ENCODE measurements at regions not wholly inside any gene's neighbourhood (a gene's known extent, or its start where the extent isn't known, plus 50 kb on each side); places are given as distances from the start of the nearest gene placed in this dataset.

- Histone ChIP-seq H3K4ac (replicated peaks; ENCODE audit: insufficient read length, low read depth, low read length) (no peak overlapping the region), H3K56ac (replicated peaks; ENCODE audit: insufficient read length, low read depth, low read length) (no peak overlapping the region), H3K79me1 (ENCODE audit: low read depth, low read length) (no peaks in the 10 kb centered on the region), H4K20me1 (replicated peaks in 1 of 2; ENCODE audit: control insufficient read depth in 1 of 2, insufficient read depth in 2 of 2, low read length in 2 of 2) (no peaks in the 10 kb centered on the region), H3K4me2 (ENCODE audit: insufficient read depth in 1 of 2, low read depth in 2 of 2, low read length in 2 of 2) (0 out of 4 replicates have a peak overlapping the region, but pooled peaks of 1 of the 2 experiments have one; percentile 4), H3K36me3 (ENCODE audit: control insufficient read depth in 2 of 4, insufficient read depth in 4 of 4, low read length in 3 of 4) (peaks cover 0 to 7% (median 0%) of the 10 kb centered on the region in 4 experiments; a peak in 1 of 8 replicates), H2AK5ac (ENCODE audit: low read depth, low read length) (no peak overlapping the region), H4K91ac (replicated peaks; ENCODE audit: insufficient read length, low read length) (no peak overlapping the region), H4K8ac (ENCODE audit: extremely low read depth, insufficient read depth, low read length) (no peak overlapping the region), H3K27me3 (replicated peaks in 1 of 4; ENCODE audit: control insufficient read depth in 3 of 4, extremely low read depth in 1 of 4, insufficient read depth in 3 of 4, low read length in 3 of 4) (no peaks in the 10 kb centered on the region), H3K9me3 (ENCODE audit: insufficient read depth in 2 of 2, low read depth in 1 of 2, low read length in 1 of 2) (0 out of 4 replicates have a peak, but pooled peaks cover 0 to 8% of the 10 kb centered on the region in 2 experiments), H2BK20ac (ENCODE audit: low read length) (no peak overlapping the region), H2BK120ac (replicated peaks; ENCODE audit: low read depth, low read length) (no peak overlapping the region), H3K9ac (replicated peaks in 1 of 4; ENCODE audit: extremely low read depth in 1 of 4, low read depth in 3 of 4, low read length in 3 of 4) (0 out of 7 replicates have a peak overlapping the region, but pooled peaks of 1 of the 4 experiments have one; percentile 4), H2AFZ (ENCODE audit: low read length) (no peak overlapping the region), H4K5ac (ENCODE audit: insufficient read length, low read depth, low read length) (no peak overlapping the region), H3K4me1 (replicated peaks in 1 of 4; ENCODE audit: control insufficient read depth in 3 of 4, insufficient read depth in 4 of 4, low read length in 3 of 4) (peaks cover 0 to 20% (median 4%) of the 10 kb centered on the region in 4 experiments; a peak in 5 of 7 replicates), H3K79me2 (ENCODE audit: control insufficient read depth in 1 of 2, insufficient read depth in 2 of 2, low read length in 2 of 2) (peaks cover 0 to 13% of the 10 kb centered on the region in 2 experiments; a peak in 1 of 4 replicates), H3K27ac (ENCODE audit: low read depth, low read length) (no peak overlapping the region), H3K4me3 (ENCODE audit: extremely low read depth in 1 of 4, insufficient read depth in 2 of 4, low read depth in 3 of 4, low read length in 4 of 4) (no peak overlapping the region), H3K23ac (ENCODE audit: insufficient read length) (no peak overlapping the region), H2BK5ac (ENCODE audit: low read depth, low read length) (no peak overlapping the region), H3K14ac (ENCODE audit: insufficient read length) (no peak overlapping the region), H3K18ac (ENCODE audit: extremely low read depth, low read length) (no peak overlapping the region; the same call in 1 of the 2 replicates), H2BK15ac (ENCODE audit: low read length) (no peak overlapping the region), H3K23me2 (ENCODE audit: low read depth, low read length) (no peaks in the 10 kb centered on the region), H2BK12ac (ENCODE audit: low read depth, low read length) (peak overlapping the region; percentile 2; the same call in 1 of the 2 replicates)
- ChIA-PET CTCF (ENCODE audit: partially characterized antibody) (interaction anchor here (1.3 kb wide), 1 partner anchor 32 kb away, joined by 3 read pairs; no protein-coding TSS in a partner anchor), POLR2A (ENCODE audit: partially characterized antibody) (no interaction called here)
- 85% methylated on average over 2 of the region's 2 CpGs; no CpG with 5 or more reads in 1 of the 2 experiments for WGBS, 2 experiments (ENCODE audit: extremely low coverage in 1 of 2, insufficient coverage in 1 of 2, insufficient read length in 1 of 2, insufficient replicate concordance in 2 of 2, low coverage in 1 of 2, low lambda C conversion rate in 2 of 2, missing lambda C conversion rate in 1 of 2)
- DNase-seq (ENCODE audit: low read depth in 1 of 2, low spot score in 2 of 2) (no peak), FAIRE-seq (no peak)
- TF ChIP-seq SAP30 (IDR thresholded peaks at IDR 0.05; ENCODE audit: insufficient read depth, insufficient replicate concordance, low read length), result no peak
- no peak for TF ChIP-seq SP1 (IDR thresholded peaks at IDR 0.05; ENCODE audit: low read depth, low read length)
- no peak for TF ChIP-seq YY1 (IDR thresholded peaks at IDR 0.05; ENCODE audit: low read depth, low read length)
- no peak for TF ChIP-seq POU5F1 (IDR thresholded peaks at IDR 0.05; ENCODE audit: low read depth, low read length)
- TF ChIP-seq SIRT6 (IDR thresholded peaks at IDR 0.05; ENCODE audit: low read length), result no peak
- no peak for TF ChIP-seq TAF7 (optimal IDR thresholded peaks at IDR 0.05; ENCODE audit: borderline replicate concordance, low read depth, low read length)
- TF ChIP-seq TBP (IDR thresholded peaks at IDR 0.05; ENCODE audit: low read depth, low read length), result no peak
- no peak for TF ChIP-seq POLR2AphosphoS5 (IDR thresholded peaks at IDR 0.05; ENCODE audit: low read depth, low read length)
- TF ChIP-seq SP4 (IDR thresholded peaks at IDR 0.05; ENCODE audit: low read length), result no peak
- no peak for TF ChIP-seq RBBP5 (IDR thresholded peaks at IDR 0.05; ENCODE audit: borderline replicate concordance, low read depth, low read length)
- TF ChIP-seq SIN3A (conservative IDR thresholded peaks at IDR 0.05 in 1 of 2, IDR thresholded peaks at IDR 0.05 in 1 of 2; ENCODE audit: low read depth in 1 of 2, low read length in 2 of 2), result no peak
- no peak for TF ChIP-seq USF2 (IDR thresholded peaks at IDR 0.05; ENCODE audit: low read length)
- TF ChIP-seq GTF2F1 (IDR thresholded peaks at IDR 0.05; ENCODE audit: borderline replicate concordance, low read depth, low read length), result no peak
These were observed 1233.2 kb downstream of the OLFM4 start for GRCh38 chr13:54261856-54262255.

All from H1 (cell line).